Ovary (tissue), 3 donors: ENCODE measurements at regions not wholly inside any gene's neighbourhood (a gene's known extent, or its start where the extent isn't known, plus 50 kb on each side); places are given as distances from the start of the nearest gene placed in this dataset.

ENCODE experiments used
- CTCF ChIP-seq, 3 donors: fragments of 450-650 bp in 2 of 3; fragments of 200-600 bp in 1 of 3; IDR thresholded peaks; one replicate each; pipeline versions ENCODE4 v1.5.1 to v1.8.0; 2016 to 2022; ENCODE audit warnings: antibody characterized with exemption in 3 of 3, mild to moderate bottlenecking in 1 of 3
- EP300 ChIP-seq: sonication (generic); formaldehyde crosslinking; IDR thresholded peaks from one replicate; pipeline ENCODE4 v1.6.1; 2017; ENCODE audit warnings: antibody characterized with exemption
- donor health status: DM: no; HTN: no; CAD: no.

GRCh38 chr4:157713342-157713741, 459.5 kb downstream of the GASK1B start:
- no peak for TF ChIP-seq EP300
- no peak for TF ChIP-seq CTCF (IDR thresholded peaks at IDR 0.05)
